NCI-H524 (cell line): ENCODE measurements at regions not wholly inside any gene's neighbourhood (a gene's known extent, or its start where the extent isn't known, plus 50 kb on each side); places are given as distances from the start of the nearest gene placed in this dataset.
A peak's percentile ranks its signal among the peaks of the same experiment; 100 is the strongest.

Source experiments
- DNase-seq, 2 experiments: peaks; one replicate each; lab custom pipeline; 2025; lab: John Stamatoyannopoulos, UW

- no peak for DNase-seq
Measured at GRCh38 chr13:79722885-79723445, 242.0 kb downstream of the NDFIP2 start.

- DNase-seq = no peak
Measured at GRCh38 chr13:79716191-79716590, 235.2 kb downstream of the NDFIP2 start.

GRCh38 chr13:79711631-79712030 lies 230.7 kb downstream of the NDFIP2 start:
- DNase-seq = no peak

- DNase-seq = no peak
Measured at GRCh38 chr13:79710376-79710775, 229.4 kb downstream of the NDFIP2 start.

GRCh38 chr13:79709471-79709870 lies 228.5 kb downstream of the NDFIP2 start:
- DNase-seq = no peak

GRCh38 chr13:79703772-79704171 lies 222.8 kb downstream of the NDFIP2 start:
- DNase-seq = no peak

- no peak for DNase-seq
Measured at GRCh38 chr13:79695754-79696153, 214.8 kb downstream of the NDFIP2 start.

- no peak for DNase-seq
Measured at GRCh38 chr13:79692846-79693245, 211.9 kb downstream of the NDFIP2 start.

- no peak for DNase-seq
Measured at GRCh38 chr13:79691826-79692225, 210.9 kb downstream of the NDFIP2 start.

GRCh38 chr13:79688741-79689140 lies 207.8 kb downstream of the NDFIP2 start:
- DNase-seq = no peak

GRCh38 chr13:79686441-79686840 lies 205.5 kb downstream of the NDFIP2 start:
- DNase-seq = no peak

GRCh38 chr13:79684371-79684770 lies 203.4 kb downstream of the NDFIP2 start:
- no peak for DNase-seq

GRCh38 chr13:79682164-79682563 lies 201.2 kb downstream of the NDFIP2 start:
- no peak for DNase-seq

GRCh38 chr13:79681069-79681468 lies 200.1 kb downstream of the NDFIP2 start:
- DNase-seq = no peak

- no peak for DNase-seq
Measured at GRCh38 chr13:79680485-79680884, 199.5 kb downstream of the NDFIP2 start.

- peak; percentile 51 to 70 for DNase-seq
Measured at GRCh38 chr13:79679334-79679733, 198.4 kb downstream of the NDFIP2 start.

- no peak for DNase-seq
Measured at GRCh38 chr13:79678100-79678499, 197.1 kb downstream of the NDFIP2 start.

GRCh38 chr13:79675931-79676660 lies 195.1 kb downstream of the NDFIP2 start:
- no peak for DNase-seq

- no peak for DNase-seq
Measured at GRCh38 chr13:79674765-79675515, 194.0 kb downstream of the NDFIP2 start.

GRCh38 chr13:79673993-79674377 lies 193.0 kb downstream of the NDFIP2 start:
- DNase-seq = no peak

GRCh38 chr13:79673310-79673992 lies 192.5 kb downstream of the NDFIP2 start:
- DNase-seq = peak in 1 of 2 experiments; percentile 2

GRCh38 chr13:79671420-79671819 lies 190.5 kb downstream of the NDFIP2 start:
- DNase-seq = no peak
